SK-N-MC (cell line): ENCODE measurements at regions not wholly inside any gene's neighbourhood (a gene's known extent, or its start where the extent isn't known, plus 50 kb on each side); places are given as distances from the start of the nearest gene placed in this dataset.

Experiments
- DNase-seq: peaks from one replicate; pipeline ENCODE4 v3.0.0-alpha.2; 2011; ENCODE audit warnings: low read depth, low spot score
- H3K27ac ChIP-seq: fragments of 200-600 bp; sonication (generic); 2 replicates; pipeline ENCODE4 v1.5.1; 2016; ENCODE audit warnings: mixed run types
- H3K36me3 ChIP-seq: fragments of 200-600 bp; sonication (generic); 2 replicates; pipeline ENCODE4 v1.6.1; 2017; ENCODE audit warnings: antibody characterized with exemption, low read length, mixed read lengths; ENCODE audit not compliant: insufficient read depth
- H3K4me3 ChIP-seq: fragments of 200-600 bp; sonication (generic); 2 replicates; pipeline ENCODE4 v1.5.1; 2016
- H3K9ac ChIP-seq: fragments of 200-600 bp; sonication (generic); 2 replicates; pipeline ENCODE4 v1.8.0; 2017; ENCODE audit warnings: mixed run types, mixed read lengths; ENCODE audit not compliant: insufficient read length
- H3K9me3 ChIP-seq: fragments of 200-600 bp; sonication (generic); 2 replicates; pipeline ENCODE4 v1.6.1; 2017; ENCODE audit warnings: low read depth, mild to moderate bottlenecking, antibody characterized with exemption, low read length, moderate library complexity, mixed read lengths
- EZH2 ChIP-seq: fragments of 200-600 bp; sonication (generic); IDR thresholded peaks from one replicate; pipeline ENCODE4 v1.6.1; 2017; ENCODE audit warnings: antibody characterized with exemption
- FOXP2 ChIP-seq: optimal IDR thresholded peaks from 2 replicates; pipeline ENCODE3; 2011; ENCODE audit warnings: mild to moderate bottlenecking, moderate library complexity; ENCODE audit not compliant: insufficient read depth; ENCODE audit errors: extremely low read length, control extremely low read depth
- POLR2AphosphoS5 ChIP-seq: IDR thresholded peaks from 2 replicates; pipeline ENCODE4 v1.6.1; 2012; ENCODE audit warnings: mild to moderate bottlenecking, low read depth, low read length, borderline replicate concordance

GRCh38 chr3:165459924-165460835 is 264.0 kb upstream of the SLITRK3 start:
- no peak for TF ChIP-seq FOXP2
- TF ChIP-seq EZH2: no peak
- TF ChIP-seq POLR2AphosphoS5: no peak
- H3K9ac ChIP-seq: no peak overlapping the region
- no peak for DNase-seq
- no peaks in the 10 kb centered on the region for H3K36me3 ChIP-seq
- no peak overlapping the region for H3K27ac ChIP-seq
- H3K9me3 ChIP-seq: no peaks in the 10 kb centered on the region
- no peak overlapping the region for H3K4me3 ChIP-seq

GRCh38 chr3:165459111-165459510 is 262.9 kb upstream of the SLITRK3 start:
- Histone ChIP-seq H3K36me3 (no peaks in the 10 kb centered on the region), H3K4me3 (no peak overlapping the region), H3K27ac (no peak overlapping the region), H3K9ac (no peak overlapping the region), H3K9me3 (no peaks in the 10 kb centered on the region)
- TF ChIP-seq EZH2 (no peak), POLR2AphosphoS5 (no peak), FOXP2 (no peak)
- DNase-seq: no peak

- H3K36me3 ChIP-seq: no peaks in the 10 kb centered on the region
- TF ChIP-seq EZH2 (no peak), POLR2AphosphoS5 (no peak), FOXP2 (no peak)
- H3K9ac ChIP-seq: no peak overlapping the region
- H3K27ac ChIP-seq: no peak overlapping the region
- H3K4me3 ChIP-seq: no peak overlapping the region
- peak; percentile 28 for DNase-seq
- H3K9me3 ChIP-seq: no peaks in the 10 kb centered on the region
These were observed 260.9 kb upstream of the SLITRK3 start for GRCh38 chr3:165457096-165457495.

GRCh38 chr3:165455793-165456192 is 259.6 kb upstream of the SLITRK3 start:
- Histone ChIP-seq H3K36me3 (no peaks in the 10 kb centered on the region), H3K9me3 (no peaks in the 10 kb centered on the region), H3K9ac (no peak overlapping the region), H3K4me3 (no peak overlapping the region), H3K27ac (no peak overlapping the region)
- DNase-seq: no peak
- no peak for TF ChIP-seq FOXP2
- TF ChIP-seq POLR2AphosphoS5: no peak
- TF ChIP-seq EZH2: no peak

- TF ChIP-seq POLR2AphosphoS5 (no peak), EZH2 (no peak), FOXP2 (no peak)
- Histone ChIP-seq H3K4me3 (no peak overlapping the region), H3K9me3 (no peaks in the 10 kb centered on the region), H3K36me3 (no peaks in the 10 kb centered on the region), H3K27ac (no peak overlapping the region), H3K9ac (no peak overlapping the region)
- DNase-seq: no peak
These were observed 259.2 kb upstream of the SLITRK3 start for GRCh38 chr3:165455360-165455759.

GRCh38 chr3:165451371-165452070 is 255.3 kb upstream of the SLITRK3 start:
- no peaks in the 10 kb centered on the region for H3K9me3 ChIP-seq
- no peak overlapping the region for H3K4me3 ChIP-seq
- H3K36me3 ChIP-seq: no peaks in the 10 kb centered on the region
- no peak for DNase-seq
- TF ChIP-seq POLR2AphosphoS5 (no peak), EZH2 (no peak), FOXP2 (no peak)
- H3K27ac ChIP-seq: no peak overlapping the region
- H3K9ac ChIP-seq: no peak overlapping the region

- Histone ChIP-seq H3K36me3 (no peaks in the 10 kb centered on the region), H3K4me3 (no peak overlapping the region), H3K9ac (no peak overlapping the region), H3K9me3 (no peaks in the 10 kb centered on the region), H3K27ac (no peak overlapping the region)
- no peak for DNase-seq
- TF ChIP-seq POLR2AphosphoS5 (no peak), EZH2 (no peak), FOXP2 (no peak)
These were observed 250.4 kb upstream of the SLITRK3 start for GRCh38 chr3:165446555-165446954.

- DNase-seq: no peak
- H3K27ac ChIP-seq: no peak overlapping the region
- H3K9me3 ChIP-seq: no peaks in the 10 kb centered on the region
- no peaks in the 10 kb centered on the region for H3K36me3 ChIP-seq
- no peak overlapping the region for H3K9ac ChIP-seq
- TF ChIP-seq EZH2 (no peak), POLR2AphosphoS5 (no peak), FOXP2 (no peak)
- H3K4me3 ChIP-seq: no peak overlapping the region
These were observed 248.6 kb upstream of the SLITRK3 start for GRCh38 chr3:165444745-165445144.
